ENCODE measurements at regions not wholly inside any gene's neighbourhood (a gene's known extent, or its start where the extent isn't known, plus 50 kb on each side); places are given as distances from the start of the nearest gene placed in this dataset.

- no peak for TF ChIP-seq CTCF (IDR thresholded peaks at IDR 0.05; ENCODE audit: unreplicated experiment)
- CTCF ChIA-PET, result no interaction called here
- DNase-seq, result no peak
- Mint-ChIP-seq H3K27ac (ENCODE audit: unreplicated experiment) (no peak overlapping the region), H3K4me3 (ENCODE audit: low read depth, unreplicated experiment) (no peak overlapping the region), H3K36me3 (ENCODE audit: insufficient read depth, unreplicated experiment) (no peaks in the 10 kb centered on the region), H3K4me1 (ENCODE audit: low read depth, unreplicated experiment) (no peaks in the 10 kb centered on the region), H3K9me3 (ENCODE audit: low read depth, unreplicated experiment) (no peaks in the 10 kb centered on the region), H3K27me3 (ENCODE audit: unreplicated experiment) (no peaks in the 10 kb centered on the region)
- intact Hi-C loops (cut with micrococcal nuclease; ENCODE audit: unreplicated experiment), result no loop called here
- BruUV-seq (replicated peaks), result no TSS peak
Observed at GRCh38 chr4:167688660-167689142, 403.6 kb upstream of the ANXA10 start.

GRCh38 chr4:167702391-167702790, 389.9 kb upstream of the ANXA10 start:
- no peaks in the 10 kb centered on the region for H3K27me3 Mint-ChIP-seq (ENCODE audit: unreplicated experiment)
- no peaks in the 10 kb centered on the region for H3K36me3 Mint-ChIP-seq (ENCODE audit: insufficient read depth, unreplicated experiment)
- CTCF ChIA-PET, result no interaction called here
- no peaks in the 10 kb centered on the region for H3K4me1 Mint-ChIP-seq (ENCODE audit: low read depth, unreplicated experiment)
- H3K4me3 Mint-ChIP-seq (ENCODE audit: low read depth, unreplicated experiment), result no peak overlapping the region
- no peak for TF ChIP-seq CTCF (IDR thresholded peaks at IDR 0.05; ENCODE audit: unreplicated experiment)
- intact Hi-C loops (cut with micrococcal nuclease; ENCODE audit: unreplicated experiment), result no loop called here
- H3K9me3 Mint-ChIP-seq (ENCODE audit: low read depth, unreplicated experiment), result no peaks in the 10 kb centered on the region
- DNase-seq, result no peak
- no TSS peak for BruUV-seq (replicated peaks)
- H3K27ac Mint-ChIP-seq (ENCODE audit: unreplicated experiment), result no peak overlapping the region

GRCh38 chr4:167711517-167711916, 380.8 kb upstream of the ANXA10 start:
- DNase-seq, result no peak
- CTCF ChIA-PET, result no interaction called here
- Mint-ChIP-seq H3K9me3 (ENCODE audit: low read depth, unreplicated experiment) (no peaks in the 10 kb centered on the region), H3K27ac (ENCODE audit: unreplicated experiment) (no peak overlapping the region), H3K4me3 (ENCODE audit: low read depth, unreplicated experiment) (no peak overlapping the region), H3K27me3 (ENCODE audit: unreplicated experiment) (no peaks in the 10 kb centered on the region), H3K4me1 (ENCODE audit: low read depth, unreplicated experiment) (no peaks in the 10 kb centered on the region), H3K36me3 (ENCODE audit: insufficient read depth, unreplicated experiment) (no peaks in the 10 kb centered on the region)
- TF ChIP-seq CTCF (IDR thresholded peaks at IDR 0.05; ENCODE audit: unreplicated experiment), result no peak
- BruUV-seq (replicated peaks), result no TSS peak
- intact Hi-C loops (cut with micrococcal nuclease; ENCODE audit: unreplicated experiment), result no loop called here

- no peak for TF ChIP-seq CTCF (IDR thresholded peaks at IDR 0.05; ENCODE audit: unreplicated experiment)
- Mint-ChIP-seq H3K4me1 (ENCODE audit: low read depth, unreplicated experiment) (no peaks in the 10 kb centered on the region), H3K27me3 (ENCODE audit: unreplicated experiment) (no peaks in the 10 kb centered on the region), H3K36me3 (ENCODE audit: insufficient read depth, unreplicated experiment) (no peaks in the 10 kb centered on the region), H3K4me3 (ENCODE audit: low read depth, unreplicated experiment) (no peak overlapping the region), H3K27ac (ENCODE audit: unreplicated experiment) (no peak overlapping the region), H3K9me3 (ENCODE audit: low read depth, unreplicated experiment) (no peaks in the 10 kb centered on the region)
- BruUV-seq (replicated peaks), result no TSS peak
- no peak for DNase-seq
- intact Hi-C loops (cut with micrococcal nuclease; ENCODE audit: unreplicated experiment), result no loop called here
- CTCF ChIA-PET, result no interaction called here
Observed at GRCh38 chr4:167713756-167714155, 378.6 kb upstream of the ANXA10 start.

Data from Calu3 (cell line).